NCI-H1105 treated with DMSO at 0.1 percent for 48 hours (cell line): ENCODE measurements at regions not wholly inside any gene's neighbourhood (a gene's known extent, or its start where the extent isn't known, plus 50 kb on each side); places are given as distances from the start of the nearest gene placed in this dataset.
"Not testable (repeated sequence)": the region's sequence is repeated elsewhere in the genome, so short reads cannot be mapped to it uniquely, and the experiment has no call there.

ENCODE experiments used
- DNase-seq: peaks from one replicate; lab custom pipeline; 2025; lab: John Stamatoyannopoulos, UW

DNA sequence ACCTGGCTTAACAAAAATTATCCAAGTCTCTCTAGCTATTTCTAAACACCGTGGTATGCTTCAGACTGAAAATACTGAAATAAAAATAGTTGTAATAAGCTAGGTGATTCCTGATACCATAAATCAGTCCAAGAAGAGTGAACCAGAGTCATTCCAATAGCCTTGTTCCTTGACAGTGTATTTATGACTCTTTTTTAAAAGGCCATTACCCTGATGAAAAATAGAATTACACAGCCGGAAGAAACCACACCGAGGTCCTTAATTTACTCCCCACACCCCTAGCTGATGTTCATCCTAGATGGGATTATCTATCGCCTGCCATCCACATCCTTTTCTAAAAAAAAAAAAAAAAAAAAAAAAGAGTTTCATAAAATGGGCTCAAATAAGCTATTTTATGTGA is 457.6 kb upstream of the GRAMD2B start:
- DNase-seq: no peak

- DNase-seq: no peak
These were observed 455.6 kb upstream of the GRAMD2B start for GRCh38 chr5:125967576-125967975.

DNA sequence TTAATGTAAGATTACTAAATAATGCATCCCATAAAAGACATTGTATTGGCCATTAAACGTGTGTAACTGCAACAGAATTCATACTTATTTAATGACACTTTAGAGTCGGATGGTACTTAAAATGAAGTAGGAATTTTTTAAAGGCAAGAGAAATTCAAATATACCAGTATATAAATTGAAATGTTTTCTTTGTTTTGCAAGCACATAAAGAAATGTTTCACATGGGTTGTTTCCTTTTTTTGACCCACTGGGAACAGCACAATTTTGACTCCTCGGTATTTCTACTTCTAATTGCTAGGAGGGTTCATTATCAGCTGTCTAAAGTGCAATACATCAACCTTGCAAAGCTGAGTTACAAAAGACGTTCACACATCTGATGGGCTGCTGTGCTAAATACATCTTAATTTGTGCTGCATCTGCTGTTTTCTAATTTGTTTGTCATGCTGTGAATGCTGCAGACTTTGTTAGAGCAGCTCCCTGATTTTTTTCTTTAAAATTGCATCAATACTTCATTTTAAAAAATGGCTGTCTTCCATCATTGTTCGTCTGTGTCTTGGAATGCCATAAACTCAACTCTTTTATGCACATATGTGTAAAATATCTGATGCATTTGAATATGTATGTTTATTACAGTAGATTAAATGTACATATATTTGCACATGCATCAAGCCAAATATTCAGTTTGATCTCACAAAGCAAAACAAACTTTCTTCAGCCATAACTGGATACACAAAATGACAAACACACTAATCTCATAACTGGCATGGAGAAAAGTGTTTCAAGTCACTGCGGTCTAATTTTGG is 454.0 kb upstream of the GRAMD2B start:
- DNase-seq: no peak

DNA sequence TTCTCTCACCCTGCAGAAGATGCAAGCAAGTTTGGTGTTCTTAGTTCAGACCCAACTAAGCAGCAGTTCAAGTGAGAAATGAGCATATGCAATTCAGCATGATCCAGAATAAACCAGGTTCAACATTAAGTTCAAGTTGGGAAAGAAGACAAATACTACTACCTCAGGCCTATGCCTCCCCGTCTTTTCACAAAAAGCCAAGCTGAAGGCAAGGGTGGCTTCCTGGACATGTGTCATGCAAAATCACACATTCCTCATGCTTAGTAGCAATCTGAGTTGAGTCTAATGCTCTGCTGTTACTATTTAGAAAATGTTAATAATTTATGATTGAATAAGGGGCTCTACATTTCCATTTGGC is 453.4 kb upstream of the GRAMD2B start:
- no peak for DNase-seq

DNA sequence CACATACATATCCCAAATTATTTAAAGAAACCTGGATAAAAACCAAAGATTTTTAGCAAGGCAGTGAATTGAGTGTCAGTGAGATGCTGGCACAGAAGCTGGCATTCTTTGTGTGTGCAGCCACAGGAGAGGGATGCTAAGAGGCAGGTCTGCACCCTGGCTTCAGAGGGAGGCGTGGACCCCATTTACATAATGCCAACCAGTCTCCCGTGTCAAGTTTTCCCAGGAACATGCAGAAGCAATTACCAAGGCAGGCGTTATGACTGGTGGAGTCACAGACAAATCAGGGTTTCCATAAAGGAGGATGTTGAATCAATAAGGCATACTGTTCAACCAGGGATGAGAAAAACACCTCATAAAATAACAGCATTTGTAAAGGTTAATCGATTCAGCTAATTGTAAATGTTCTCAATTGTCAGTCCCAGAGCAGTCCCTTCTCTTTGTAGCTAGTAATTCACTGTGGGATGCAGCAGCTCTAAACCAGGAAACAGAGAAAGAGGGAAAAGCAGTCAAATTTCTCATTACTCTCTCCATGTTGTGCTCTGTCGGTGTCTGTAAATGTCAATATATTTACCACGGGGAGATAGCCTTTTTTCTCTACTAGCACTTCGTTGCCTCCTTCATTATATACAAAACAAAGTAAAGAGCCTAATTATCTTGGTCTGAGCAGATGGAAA is 452.4 kb upstream of the GRAMD2B start:
- no peak for DNase-seq

GRCh38 chr5:125972706-125973105 is 450.5 kb upstream of the GRAMD2B start:
- DNase-seq: no peak

DNA sequence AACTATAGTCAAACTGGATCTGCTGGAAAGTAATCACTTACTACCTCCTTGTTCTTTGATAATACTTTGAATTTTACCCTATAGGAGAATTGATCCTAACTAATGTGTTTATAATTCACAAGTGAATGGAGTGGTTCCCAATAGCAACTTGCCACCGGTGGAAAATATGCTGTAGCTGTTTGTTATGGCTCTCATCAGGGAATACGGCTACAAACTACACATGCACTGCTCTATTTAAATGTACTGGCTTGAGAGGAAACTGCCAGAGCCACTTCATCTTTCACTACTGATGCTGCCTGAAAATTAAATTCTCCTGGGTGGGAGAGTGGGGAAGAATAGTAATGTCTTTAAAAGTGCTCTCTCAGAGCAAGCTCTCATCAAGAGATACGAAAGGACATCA is 448.5 kb upstream of the GRAMD2B start:
- DNase-seq: no peak

GRCh38 chr5:125976421-125977000 is 446.7 kb upstream of the GRAMD2B start:
- DNase-seq: no peak

DNA sequence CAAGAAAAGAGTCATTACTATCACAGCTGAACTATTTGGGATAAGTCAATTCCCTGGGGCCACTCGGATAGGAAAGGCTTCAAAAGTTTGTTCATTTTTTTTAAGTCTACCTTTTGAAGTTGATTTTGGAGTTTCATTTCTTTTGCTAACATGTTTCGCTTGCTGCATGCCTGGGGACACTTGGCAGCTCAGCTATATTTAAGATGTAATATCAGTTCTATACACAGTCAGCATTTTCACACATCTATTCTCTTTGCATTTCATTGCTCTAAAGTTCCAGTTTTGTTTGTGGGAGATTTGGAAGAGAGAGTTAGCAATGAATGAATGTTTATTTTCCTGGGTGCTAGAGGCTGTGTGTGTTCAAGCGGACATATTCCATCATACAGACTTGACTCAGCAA is 445.2 kb upstream of the GRAMD2B start:
- no peak for DNase-seq

DNA sequence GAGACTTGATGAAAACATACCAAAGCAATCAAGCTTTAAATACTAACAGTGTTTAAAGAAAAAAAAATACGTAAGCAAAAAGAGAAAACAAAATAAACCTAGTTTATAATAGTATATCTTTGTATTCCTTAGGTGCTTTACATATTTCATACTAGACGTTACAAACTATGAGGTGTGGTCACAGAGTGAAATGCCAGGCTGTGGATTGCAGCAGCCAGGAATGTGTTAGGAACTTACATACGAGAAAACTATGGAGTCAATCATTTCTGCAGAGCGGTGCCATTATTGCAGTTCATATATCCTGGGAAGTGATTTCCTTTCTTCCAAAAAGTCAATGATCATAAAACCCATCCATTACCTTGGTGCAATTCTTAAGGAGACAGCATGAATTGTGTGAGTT is 443.6 kb upstream of the GRAMD2B start:
- DNase-seq: no peak

GRCh38 chr5:125981016-125981415 is 442.2 kb upstream of the GRAMD2B start:
- DNase-seq: no peak

GRCh38 chr5:125987677-125988255 is 435.4 kb upstream of the GRAMD2B start:
- no peak for DNase-seq

DNA sequence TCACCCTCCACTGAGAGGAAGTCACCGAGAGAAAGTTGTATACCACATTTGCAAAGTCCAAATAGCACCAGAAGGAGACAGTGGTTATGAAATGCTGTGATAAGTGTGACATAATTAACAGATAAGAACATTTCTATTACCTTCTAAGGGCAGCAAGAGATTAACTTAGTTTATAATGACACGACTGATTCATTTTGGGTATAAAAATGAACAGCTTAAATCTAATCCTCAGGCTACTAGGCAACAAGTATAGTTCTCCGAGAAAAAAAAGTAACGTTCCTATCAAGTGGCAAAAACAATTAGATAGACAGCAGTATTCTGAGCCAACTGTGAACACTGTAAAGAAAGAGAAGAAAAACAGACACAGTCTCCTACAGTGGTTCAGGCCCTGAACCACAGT is 431.2 kb upstream of the GRAMD2B start:
- no peak for DNase-seq

GRCh38 chr5:125999271-126000030 is 423.8 kb upstream of the GRAMD2B start:
- not testable (repeated sequence) for DNase-seq

DNA sequence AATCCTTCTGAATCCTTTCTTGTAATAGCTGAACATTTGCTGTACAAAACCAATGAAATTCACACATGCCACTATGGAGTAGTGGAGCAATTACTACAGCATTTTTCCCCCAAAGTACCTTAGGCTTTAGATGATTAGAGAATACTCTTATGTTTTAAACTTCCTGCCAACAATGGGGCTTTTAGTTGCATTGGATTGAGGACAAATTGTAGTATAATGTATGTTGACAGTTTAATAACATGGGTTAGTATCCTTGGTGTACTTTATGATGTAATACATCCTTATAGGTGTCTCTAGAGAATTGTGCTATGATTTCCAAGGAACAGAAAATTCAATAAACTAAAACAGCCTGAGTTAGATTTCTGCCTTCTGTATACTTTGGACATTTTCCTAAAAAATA is 422.7 kb upstream of the GRAMD2B start:
- peak; percentile 36 for DNase-seq

- DNase-seq: peak; percentile 28
These were observed 420.8 kb upstream of the GRAMD2B start for GRCh38 chr5:126002222-126002897.

DNA sequence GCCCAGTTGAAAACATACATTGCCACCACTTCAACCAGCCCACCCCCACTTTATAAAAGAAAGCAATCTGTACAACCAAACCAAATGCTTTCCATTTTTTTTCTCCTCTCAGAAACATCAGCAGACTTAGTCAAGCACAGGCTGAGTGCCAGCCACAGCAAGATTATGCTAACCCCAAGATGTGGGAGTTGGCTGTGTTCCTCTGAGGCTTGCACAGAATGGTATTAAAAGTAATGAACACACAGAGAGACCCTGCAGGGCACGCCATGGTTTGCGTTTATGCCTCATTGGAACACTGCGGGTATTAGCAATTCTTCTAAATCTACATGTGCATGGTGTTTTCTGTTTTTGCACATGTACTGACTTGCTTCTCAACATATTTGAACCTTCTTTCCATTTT is 419.9 kb upstream of the GRAMD2B start:
- no peak for DNase-seq

DNA sequence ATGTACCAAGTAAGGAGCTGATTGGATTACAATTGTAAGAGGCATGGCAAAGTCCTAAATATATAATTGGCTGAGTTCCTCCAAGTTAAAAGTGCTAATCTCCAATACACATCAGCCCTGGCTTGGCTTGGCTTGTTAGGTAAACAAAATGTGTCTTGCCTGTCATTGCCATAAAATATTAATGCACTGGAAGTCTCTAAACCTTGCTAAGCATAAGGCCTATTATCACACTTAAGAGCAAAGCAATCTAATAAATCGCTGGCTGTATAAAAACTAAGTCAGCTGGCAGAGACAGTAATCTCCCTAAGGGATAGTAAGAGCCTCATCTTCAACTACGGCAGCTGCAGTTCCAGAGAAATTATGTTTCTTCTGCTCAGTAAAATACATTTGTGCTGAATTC is 418.6 kb upstream of the GRAMD2B start:
- DNase-seq: peak; percentile 45

GRCh38 chr5:126007841-126008240 is 415.4 kb upstream of the GRAMD2B start:
- DNase-seq: no peak

DNA sequence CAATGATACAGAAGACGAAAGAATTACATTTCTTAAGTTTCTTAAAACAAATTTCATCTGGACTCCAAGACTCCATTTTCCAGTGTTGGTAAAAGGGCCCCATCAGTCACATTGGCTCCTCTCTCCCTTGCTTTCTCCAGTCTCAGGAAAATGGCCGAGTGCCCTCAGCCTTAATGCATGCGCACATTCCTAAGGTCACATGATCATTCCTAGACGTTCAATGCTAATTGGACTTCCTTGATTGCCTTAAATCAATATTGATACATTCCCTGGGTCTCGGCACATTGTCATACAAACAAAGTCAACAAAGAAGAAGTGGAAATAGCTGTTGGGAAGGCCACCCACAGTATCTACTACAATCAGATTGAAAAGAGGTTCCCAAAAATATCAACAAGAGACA is 413.6 kb upstream of the GRAMD2B start:
- no peak for DNase-seq

GRCh38 chr5:126011526-126011925 is 411.7 kb upstream of the GRAMD2B start:
- not testable (repeated sequence) for DNase-seq

DNA sequence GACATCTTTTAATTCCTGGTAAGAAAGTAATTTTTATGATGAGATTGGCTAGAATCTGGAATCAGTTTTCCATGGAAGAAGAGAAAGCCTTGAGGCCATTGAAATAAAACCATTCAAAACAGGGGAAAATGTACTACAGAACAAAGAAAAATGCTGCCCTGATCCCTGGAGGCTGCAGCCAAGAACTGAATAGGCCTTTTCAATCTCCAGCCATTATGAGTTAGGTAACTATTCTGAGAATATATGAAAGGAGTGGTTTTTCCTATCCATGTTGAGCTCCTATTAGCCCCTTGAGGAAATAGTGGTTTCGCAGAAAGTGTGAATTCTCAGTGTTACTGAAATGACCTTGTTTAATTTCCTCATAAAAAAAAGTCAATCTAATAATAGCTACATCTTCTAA is 408.5 kb upstream of the GRAMD2B start:
- DNase-seq: no peak
